WTC11 (cell line): ENCODE measurements at regions not wholly inside any gene's neighbourhood (a gene's known extent, or its start where the extent isn't known, plus 50 kb on each side); places are given as distances from the start of the nearest gene placed in this dataset.

ENCODE experiments used
- ATF3 ChIP-seq: sonication (generic); formaldehyde crosslinking; conservative IDR thresholded peaks from 2 replicates; pipeline ENCODE4 v1.8.1; 2022; ENCODE audit warnings: mild to moderate bottlenecking, missing genetic modification reagents
- CTCF ChIP-seq: fragments of 200-600 bp; IDR thresholded peaks from 2 replicates; pipeline ENCODE4 v1.8.0; 2022; ENCODE audit warnings: antibody characterized with exemption
- ELF4 ChIP-seq: sonication (generic); formaldehyde crosslinking; IDR thresholded peaks from 2 replicates; pipeline ENCODE4 v1.8.1; 2022; ENCODE audit warnings: low read depth, mild to moderate bottlenecking, moderate library complexity, missing genetic modification reagents
- ERG ChIP-seq: fragments of 250-450 bp; sonication (Bioruptor Pico); IDR thresholded peaks from 2 replicates; pipeline ENCODE4 v1.8.0; 2021; ENCODE audit warnings: mild to moderate bottlenecking
- MAX ChIP-seq: sonication (generic); formaldehyde crosslinking; IDR thresholded peaks from 2 replicates; pipeline ENCODE4 v1.8.0; 2022; ENCODE audit warnings: mild to moderate bottlenecking, missing genetic modification reagents
- OVOL2 ChIP-seq: fragments of 250-450 bp; sonication (Bioruptor Pico); IDR thresholded peaks from 2 replicates; pipeline ENCODE4 v1.9.0; 2021; ENCODE audit warnings: mild to moderate bottlenecking, borderline replicate concordance
- TEAD4 ChIP-seq: sonication (generic); formaldehyde crosslinking; IDR thresholded peaks from 2 replicates; pipeline ENCODE4 v1.8.0; 2022; ENCODE audit warnings: mild to moderate bottlenecking, missing genetic modification reagents
- USF1 ChIP-seq: sonication (generic); formaldehyde crosslinking; IDR thresholded peaks from 2 replicates; pipeline ENCODE4 v1.8.0; 2022; ENCODE audit warnings: mild to moderate bottlenecking, missing genetic modification reagents
- USF2 ChIP-seq: sonication (generic); formaldehyde crosslinking; IDR thresholded peaks from 2 replicates; pipeline ENCODE4 v1.8.1; 2023; ENCODE audit warnings: mild to moderate bottlenecking, missing genetic modification reagents, moderate library complexity
- ZNF263 ChIP-seq: sonication (generic); formaldehyde crosslinking; IDR thresholded peaks from 2 replicates; pipeline ENCODE4 v1.8.1; 2022; ENCODE audit warnings: low read depth, mild to moderate bottlenecking, moderate library complexity, missing genetic modification reagents

GRCh38 chr16:86289304-86289703 lies 221.0 kb upstream of the FOXF1 start:
- TF ChIP-seq CTCF (no peak), USF2 (CRISPR knock-in tag) (no peak), OVOL2 (CRISPR knock-in tag) (no peak), ERG (CRISPR knock-in tag) (no peak), ELF4 (CRISPR knock-in tag) (no peak), MAX (CRISPR knock-in tag) (no peak), ATF3 (CRISPR knock-in tag) (no peak), ZNF263 (no peak), TEAD4 (CRISPR knock-in tag) (no peak), USF1 (no peak)
